Heart left ventricle (tissue), 13 donors: ENCODE measurements at regions not wholly inside any gene's neighbourhood (a gene's known extent, or its start where the extent isn't known, plus 50 kb on each side); places are given as distances from the start of the nearest gene placed in this dataset.

Experiments used
- POLR2A ChIP-seq, 2 donors: fragments of 450-650 bp; IDR thresholded peaks; one replicate each; pipeline ENCODE4 v1.6.1; 2017; ENCODE audit warnings: antibody characterized with exemption in 2 of 2, mild to moderate bottlenecking in 2 of 2, moderate library complexity in 2 of 2
- TF ChIP-seq, protein P1 (sequence below), 12 donors: fragments of 200-600 bp; sonication (generic) in 4 of 12; IDR thresholded peaks; one replicate each; pipeline versions ENCODE4 v1.5.0 to v1.8.0; 2018 to 2022; ENCODE audit warnings: antibody characterized with exemption in 12 of 12, mild to moderate bottlenecking in 5 of 12
- donor health status: ischemic (EF 13 %, LVEDD 7.1; RV severe dilation, severe dysfunction).
- donor health status: DM: no; HTN: yes; CAD: no.
- donor health status: DM: no; HTN: no; CAD: no.
- donor health status: ischemic (EF 25% LVEDD 6.9; RV normal size, moderate dysfunction).
- donor health status: ischemic (EF 25% LVEDD 5.7; RV mildly dilated, moderate dysfunction).
- donor health status: ischemic (EF 35%, LVEDD 5.7; RV mildly dilated, moderate dysfunction).
- donor health status: nonischemic (EF 11% LVEDD 7.7; RV severe dilation, severe dysfunction).
- donor health status: DM: yes; HTN: yes; CAD: no.
- donor health status: PGD.
- donor health status: ischemic (EF 29% LVEDD 5.4; RV normal size, mild dysfunction).
- donor health status: nonischemic (EF 23%, LVEDD 6.1; RV moderate dilation, normal function).

DNA sequence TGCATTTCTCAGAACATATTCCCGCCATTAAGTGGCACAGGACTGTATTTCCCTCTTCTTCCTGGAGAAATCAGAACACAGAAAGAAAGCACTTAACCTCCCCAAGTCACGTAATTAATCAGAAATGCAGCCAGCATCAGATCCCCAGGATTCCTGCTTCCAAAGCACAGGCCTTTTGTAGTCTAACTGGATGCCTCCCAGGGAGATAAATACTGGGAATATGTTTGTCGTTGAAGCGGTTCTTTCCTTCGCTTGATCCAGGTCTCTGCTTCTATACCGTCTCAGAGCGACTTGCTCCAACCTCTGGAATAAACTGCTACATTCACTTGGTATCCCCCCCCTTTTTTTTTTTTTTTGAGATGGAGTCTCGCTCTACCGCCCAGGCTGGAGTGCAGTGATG is 198.6 kb downstream of the KBTBD8 start:
- TF ChIP-seq, protein P1, sequence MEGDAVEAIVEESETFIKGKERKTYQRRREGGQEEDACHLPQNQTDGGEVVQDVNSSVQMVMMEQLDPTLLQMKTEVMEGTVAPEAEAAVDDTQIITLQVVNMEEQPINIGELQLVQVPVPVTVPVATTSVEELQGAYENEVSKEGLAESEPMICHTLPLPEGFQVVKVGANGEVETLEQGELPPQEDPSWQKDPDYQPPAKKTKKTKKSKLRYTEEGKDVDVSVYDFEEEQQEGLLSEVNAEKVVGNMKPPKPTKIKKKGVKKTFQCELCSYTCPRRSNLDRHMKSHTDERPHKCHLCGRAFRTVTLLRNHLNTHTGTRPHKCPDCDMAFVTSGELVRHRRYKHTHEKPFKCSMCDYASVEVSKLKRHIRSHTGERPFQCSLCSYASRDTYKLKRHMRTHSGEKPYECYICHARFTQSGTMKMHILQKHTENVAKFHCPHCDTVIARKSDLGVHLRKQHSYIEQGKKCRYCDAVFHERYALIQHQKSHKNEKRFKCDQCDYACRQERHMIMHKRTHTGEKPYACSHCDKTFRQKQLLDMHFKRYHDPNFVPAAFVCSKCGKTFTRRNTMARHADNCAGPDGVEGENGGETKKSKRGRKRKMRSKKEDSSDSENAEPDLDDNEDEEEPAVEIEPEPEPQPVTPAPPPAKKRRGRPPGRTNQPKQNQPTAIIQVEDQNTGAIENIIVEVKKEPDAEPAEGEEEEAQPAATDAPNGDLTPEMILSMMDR (IDR thresholded peaks at IDR 0.05) = no peak
- no peak for TF ChIP-seq POLR2A (IDR thresholded peaks at IDR 0.05)
